ENCODE measurements at regions not wholly inside any gene's neighbourhood (a gene's known extent, or its start where the extent isn't known, plus 50 kb on each side); places are given as distances from the start of the nearest gene placed in this dataset.

DNA sequence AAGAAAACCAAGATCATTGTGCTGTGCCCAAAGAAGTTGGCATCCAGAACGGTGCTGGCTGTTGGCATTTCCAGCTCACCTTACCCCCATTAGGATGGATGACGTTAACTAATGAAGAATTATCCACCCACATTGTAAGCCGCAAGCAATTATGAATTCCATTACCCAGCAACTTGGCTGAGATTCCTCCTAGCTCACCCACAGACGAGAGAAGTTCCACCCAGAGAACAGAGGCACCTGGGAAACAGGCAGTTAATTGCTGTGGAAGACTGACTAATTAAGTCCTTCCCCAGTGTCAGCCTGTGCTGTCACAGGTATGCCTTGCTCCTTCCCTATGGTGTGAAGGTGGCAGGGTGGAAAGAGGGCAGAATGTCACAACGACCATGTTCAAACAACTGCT lies 456.2 kb upstream of the CDH5 start:
- TF ChIP-seq EZH2 (IDR thresholded peaks at IDR 0.05; ENCODE audit: insufficient read depth, low read length) = no peak
- TF ChIP-seq, protein P1, sequence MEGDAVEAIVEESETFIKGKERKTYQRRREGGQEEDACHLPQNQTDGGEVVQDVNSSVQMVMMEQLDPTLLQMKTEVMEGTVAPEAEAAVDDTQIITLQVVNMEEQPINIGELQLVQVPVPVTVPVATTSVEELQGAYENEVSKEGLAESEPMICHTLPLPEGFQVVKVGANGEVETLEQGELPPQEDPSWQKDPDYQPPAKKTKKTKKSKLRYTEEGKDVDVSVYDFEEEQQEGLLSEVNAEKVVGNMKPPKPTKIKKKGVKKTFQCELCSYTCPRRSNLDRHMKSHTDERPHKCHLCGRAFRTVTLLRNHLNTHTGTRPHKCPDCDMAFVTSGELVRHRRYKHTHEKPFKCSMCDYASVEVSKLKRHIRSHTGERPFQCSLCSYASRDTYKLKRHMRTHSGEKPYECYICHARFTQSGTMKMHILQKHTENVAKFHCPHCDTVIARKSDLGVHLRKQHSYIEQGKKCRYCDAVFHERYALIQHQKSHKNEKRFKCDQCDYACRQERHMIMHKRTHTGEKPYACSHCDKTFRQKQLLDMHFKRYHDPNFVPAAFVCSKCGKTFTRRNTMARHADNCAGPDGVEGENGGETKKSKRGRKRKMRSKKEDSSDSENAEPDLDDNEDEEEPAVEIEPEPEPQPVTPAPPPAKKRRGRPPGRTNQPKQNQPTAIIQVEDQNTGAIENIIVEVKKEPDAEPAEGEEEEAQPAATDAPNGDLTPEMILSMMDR (IDR thresholded peaks at IDR 0.05; ENCODE audit: insufficient read depth, low read depth, low read length) = no peak
